ENCODE measurements at regions not wholly inside any gene's neighbourhood (a gene's known extent, or its start where the extent isn't known, plus 50 kb on each side); places are given as distances from the start of the nearest gene placed in this dataset.

- TF ChIP-seq TOX (CRISPR knock-in tag; IDR thresholded peaks at IDR 0.05; ENCODE audit: borderline replicate concordance) (no peak), ZNF565 (CRISPR knock-in tag; conservative IDR thresholded peaks at IDR 0.05; ENCODE audit: low read depth) (no peak), ZNF70 (CRISPR knock-in tag; IDR thresholded peaks at IDR 0.05) (no peak), BACH2 (CRISPR knock-in tag; IDR thresholded peaks at IDR 0.05; ENCODE audit: borderline replicate concordance) (no peak), ZFP3 (CRISPR knock-in tag; IDR thresholded peaks at IDR 0.05) (no peak), ZFP30 (CRISPR knock-in tag; IDR thresholded peaks at IDR 0.05) (no peak), ZC3H10 (CRISPR knock-in tag; IDR thresholded peaks at IDR 0.05) (no peak), POU6F1 (CRISPR knock-in tag; IDR thresholded peaks at IDR 0.05; ENCODE audit: borderline replicate concordance, low read depth) (no peak), SNAI2 (CRISPR knock-in tag; IDR thresholded peaks at IDR 0.05) (no peak), CREB5 (CRISPR knock-in tag; IDR thresholded peaks at IDR 0.05; ENCODE audit: low read depth) (no peak)
- ATAC-seq: no peak
Measured at GRCh38 chr4:130419211-130419975, 1323.4 kb downstream of the C4orf33 start.

GRCh38 chr4:130422261-130422660 is 1326.3 kb downstream of the C4orf33 start:
- no peak for ATAC-seq

GRCh38 chr4:130424211-130424610 is 1328.3 kb downstream of the C4orf33 start:
- ATAC-seq: no peak
- no peak for TF ChIP-seq ZC3H10 (CRISPR knock-in tag; IDR thresholded peaks at IDR 0.05)
- TF ChIP-seq TCF4 (CRISPR knock-in tag; IDR thresholded peaks at IDR 0.05; ENCODE audit: borderline replicate concordance): no peak
- no peak for TF ChIP-seq ISL1 (CRISPR knock-in tag; IDR thresholded peaks at IDR 0.05)
- TF ChIP-seq ZFP30 (CRISPR knock-in tag; IDR thresholded peaks at IDR 0.05): no peak
- TF ChIP-seq CSDC2 (CRISPR knock-in tag; IDR thresholded peaks at IDR 0.05): no peak

More at GRCh38 chr4:130422261-130422660, 1326.3 kb downstream of the C4orf33 start:
- no peak for TF ChIP-seq POU6F1 (CRISPR knock-in tag; IDR thresholded peaks at IDR 0.05; ENCODE audit: borderline replicate concordance, low read depth)
- no peak for TF ChIP-seq TSHZ2 (CRISPR knock-in tag; IDR thresholded peaks at IDR 0.05)
- TF ChIP-seq TOX (CRISPR knock-in tag; IDR thresholded peaks at IDR 0.05; ENCODE audit: borderline replicate concordance): no peak
- no peak for TF ChIP-seq ZNF565 (CRISPR knock-in tag; conservative IDR thresholded peaks at IDR 0.05; ENCODE audit: low read depth)
- TF ChIP-seq ZFP3 (CRISPR knock-in tag; IDR thresholded peaks at IDR 0.05): no peak
- TF ChIP-seq BACH2 (CRISPR knock-in tag; IDR thresholded peaks at IDR 0.05; ENCODE audit: borderline replicate concordance): no peak

GRCh38 chr4:130432289-130432688 is 1336.3 kb downstream of the C4orf33 start:
- TF ChIP-seq CSRNP3 (CRISPR knock-in tag; IDR thresholded peaks at IDR 0.05): no peak
- TF ChIP-seq TCF4 (CRISPR knock-in tag; IDR thresholded peaks at IDR 0.05; ENCODE audit: borderline replicate concordance): peak; percentile 23; the same call in 1 of the 2 replicates
- no peak for TF ChIP-seq ZFP30 (CRISPR knock-in tag; IDR thresholded peaks at IDR 0.05)
- no peak for TF ChIP-seq TSHZ2 (CRISPR knock-in tag; IDR thresholded peaks at IDR 0.05)
- TF ChIP-seq CSDC2 (CRISPR knock-in tag; IDR thresholded peaks at IDR 0.05): no peak
- TF ChIP-seq ZC3H10 (CRISPR knock-in tag; IDR thresholded peaks at IDR 0.05): no peak
- ATAC-seq: peak; percentile 37; the same call in 1 of the 3 replicates
